Testis (tissue), 2 donors: ENCODE measurements at regions not wholly inside any gene's neighbourhood (a gene's known extent, or its start where the extent isn't known, plus 50 kb on each side); places are given as distances from the start of the nearest gene placed in this dataset.

Experiments used
- POLR2A ChIP-seq: fragments of 450-650 bp; IDR thresholded peaks from one replicate; pipeline ENCODE4 v1.6.1; 2017; ENCODE audit warnings: antibody characterized with exemption, mild to moderate bottlenecking, moderate library complexity
- TF ChIP-seq, protein P1 (sequence below), 3 experiments: fragments of 450-650 bp in 2 of 3; fragments of 200-600 bp in 1 of 3; sonication (generic) in 1 of 3; IDR thresholded peaks; one replicate each; pipeline ENCODE4 v1.5.1; 2016 to 2019; ENCODE audit warnings: antibody characterized with exemption in 3 of 3, mild to moderate bottlenecking in 2 of 3, moderate library complexity in 1 of 3

DNA sequence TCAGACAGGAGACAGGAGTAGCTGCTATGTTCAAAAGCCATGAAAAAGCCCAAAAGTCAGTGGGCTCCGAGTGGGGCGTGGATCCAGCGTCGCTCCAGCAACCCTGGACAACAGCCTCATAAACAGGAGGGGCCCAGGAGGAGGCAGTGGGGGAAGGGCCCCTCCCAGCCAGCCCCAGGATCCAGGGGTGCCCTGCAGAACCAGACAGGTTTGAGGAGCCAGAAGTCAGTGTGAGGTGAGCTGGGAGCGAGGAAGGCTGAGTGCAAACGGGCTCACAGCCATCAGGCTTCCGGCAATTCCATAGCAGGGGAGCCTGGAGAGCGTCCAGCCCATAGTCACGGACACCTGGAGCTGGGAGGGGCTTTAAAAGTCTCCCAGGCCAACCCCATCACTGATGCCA, 217.7 kb downstream of the MN1 start:
- TF ChIP-seq, protein P1, sequence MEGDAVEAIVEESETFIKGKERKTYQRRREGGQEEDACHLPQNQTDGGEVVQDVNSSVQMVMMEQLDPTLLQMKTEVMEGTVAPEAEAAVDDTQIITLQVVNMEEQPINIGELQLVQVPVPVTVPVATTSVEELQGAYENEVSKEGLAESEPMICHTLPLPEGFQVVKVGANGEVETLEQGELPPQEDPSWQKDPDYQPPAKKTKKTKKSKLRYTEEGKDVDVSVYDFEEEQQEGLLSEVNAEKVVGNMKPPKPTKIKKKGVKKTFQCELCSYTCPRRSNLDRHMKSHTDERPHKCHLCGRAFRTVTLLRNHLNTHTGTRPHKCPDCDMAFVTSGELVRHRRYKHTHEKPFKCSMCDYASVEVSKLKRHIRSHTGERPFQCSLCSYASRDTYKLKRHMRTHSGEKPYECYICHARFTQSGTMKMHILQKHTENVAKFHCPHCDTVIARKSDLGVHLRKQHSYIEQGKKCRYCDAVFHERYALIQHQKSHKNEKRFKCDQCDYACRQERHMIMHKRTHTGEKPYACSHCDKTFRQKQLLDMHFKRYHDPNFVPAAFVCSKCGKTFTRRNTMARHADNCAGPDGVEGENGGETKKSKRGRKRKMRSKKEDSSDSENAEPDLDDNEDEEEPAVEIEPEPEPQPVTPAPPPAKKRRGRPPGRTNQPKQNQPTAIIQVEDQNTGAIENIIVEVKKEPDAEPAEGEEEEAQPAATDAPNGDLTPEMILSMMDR (IDR thresholded peaks at IDR 0.05) = no peak
- no peak for TF ChIP-seq POLR2A
